RPMI7951 (cell line): ENCODE measurements at regions not wholly inside any gene's neighbourhood (a gene's known extent, or its start where the extent isn't known, plus 50 kb on each side); places are given as distances from the start of the nearest gene placed in this dataset.

Experiments
- DNase-seq: peaks from one replicate; pipeline ENCODE4 v3.0.0-alpha.2; 2012; ENCODE audit warnings: low read depth

DNA sequence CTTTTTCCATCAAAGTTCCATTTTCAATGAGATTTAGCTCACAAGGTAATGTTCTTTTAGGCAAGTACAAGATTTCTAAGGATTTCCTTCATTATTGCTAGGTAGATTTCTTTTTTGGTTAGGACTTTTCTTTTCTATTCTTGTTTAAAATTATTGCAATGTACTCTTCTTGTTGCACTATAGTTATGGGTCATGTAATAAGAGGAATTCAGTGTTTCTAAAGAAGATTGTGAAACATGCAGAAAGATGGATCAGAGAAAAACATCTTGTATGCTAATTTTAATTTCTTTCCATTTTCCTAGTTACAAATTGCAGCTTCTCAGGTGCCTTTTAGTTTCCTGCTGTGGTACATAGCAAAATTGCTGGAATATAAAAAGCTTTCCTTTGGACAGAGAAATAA is 56.1 kb downstream of the BTG1 start:
- DNase-seq, result no peak

DNA sequence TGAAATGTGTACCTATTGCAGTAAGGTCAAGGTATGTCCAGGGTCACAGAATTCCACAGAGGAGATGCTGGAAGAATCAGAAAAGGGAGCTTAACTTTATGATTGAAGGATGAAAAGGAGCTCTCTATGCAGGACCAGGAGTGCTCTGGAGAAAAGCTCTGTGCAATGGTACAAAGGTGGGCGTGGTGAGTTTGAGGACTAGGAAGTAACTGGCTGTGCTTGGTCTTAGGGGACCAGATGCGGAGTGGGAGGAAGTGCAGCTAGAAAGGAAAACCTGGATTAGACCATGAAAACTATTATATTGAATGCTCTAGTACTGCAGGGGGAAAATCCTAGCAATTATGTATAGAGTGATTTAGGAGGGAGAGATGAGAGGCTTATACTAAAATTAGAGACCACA is 56.8 kb downstream of the BTG1 start:
- DNase-seq, result no peak

DNA sequence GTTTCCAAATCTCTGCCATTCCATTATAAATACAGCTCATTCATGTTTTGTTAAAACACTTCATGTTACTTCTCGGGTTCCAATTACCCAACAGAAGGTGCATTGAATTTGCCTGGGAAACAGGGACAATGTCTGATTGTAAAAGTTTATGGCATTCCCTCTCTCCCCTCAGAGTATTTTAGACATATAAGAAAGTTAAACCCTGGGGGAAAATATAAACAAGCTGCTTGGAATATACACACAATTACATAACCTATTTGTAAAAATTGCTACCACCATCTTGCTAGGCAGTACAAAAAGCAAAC is 60.0 kb downstream of the BTG1 start:
- no peak for DNase-seq

DNA sequence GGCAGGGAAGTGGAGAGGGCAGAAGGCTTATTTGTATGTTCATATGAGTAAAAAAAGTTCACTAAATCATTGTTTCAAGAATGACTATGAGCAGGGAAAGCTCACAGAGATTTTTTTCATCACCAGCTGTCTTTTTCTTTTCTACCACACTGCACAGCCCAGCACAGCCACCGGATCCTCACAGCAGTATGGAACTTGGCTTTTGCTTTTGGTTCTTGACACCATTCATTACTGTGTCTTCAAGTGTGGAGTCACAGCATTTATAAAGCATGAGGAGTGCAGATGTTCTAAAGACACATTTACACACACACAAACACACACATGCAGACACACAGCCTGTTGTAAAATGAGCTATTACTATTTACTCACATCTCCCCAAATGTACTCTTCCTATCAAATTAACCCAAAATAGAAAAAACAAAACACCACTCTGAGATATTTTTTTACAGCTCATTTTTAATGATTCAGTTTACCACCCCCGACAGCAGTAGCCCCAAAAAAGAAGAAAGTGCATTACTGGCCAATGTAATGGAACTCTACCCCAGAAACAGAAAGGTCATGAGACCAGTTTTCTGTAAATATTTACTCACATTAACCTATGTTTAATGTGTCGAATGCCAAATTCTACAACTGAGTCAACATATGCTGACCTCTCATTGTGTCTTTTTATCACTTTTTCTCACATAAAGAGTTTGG is 60.5 kb downstream of the BTG1 start:
- peak; percentile 30 for DNase-seq

DNA sequence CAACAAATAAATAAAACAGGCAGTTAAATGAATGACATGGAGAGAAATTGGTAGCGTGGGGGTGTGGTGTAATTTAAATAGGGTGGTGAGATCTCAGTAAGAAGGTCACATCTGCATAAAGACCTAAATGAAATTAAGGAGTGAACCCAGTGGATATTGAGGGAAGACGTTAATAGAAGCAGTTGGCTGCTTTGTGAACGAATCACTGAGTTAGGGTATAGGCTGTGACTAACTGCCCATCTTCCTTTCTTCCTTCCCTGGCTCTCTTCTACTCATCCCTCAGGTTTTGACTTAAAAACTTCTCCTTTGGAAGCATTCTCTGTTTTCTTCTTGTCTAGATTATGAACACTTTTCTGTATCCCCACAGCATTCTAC is 64.7 kb downstream of the BTG1 start:
- DNase-seq, result no peak

DNA sequence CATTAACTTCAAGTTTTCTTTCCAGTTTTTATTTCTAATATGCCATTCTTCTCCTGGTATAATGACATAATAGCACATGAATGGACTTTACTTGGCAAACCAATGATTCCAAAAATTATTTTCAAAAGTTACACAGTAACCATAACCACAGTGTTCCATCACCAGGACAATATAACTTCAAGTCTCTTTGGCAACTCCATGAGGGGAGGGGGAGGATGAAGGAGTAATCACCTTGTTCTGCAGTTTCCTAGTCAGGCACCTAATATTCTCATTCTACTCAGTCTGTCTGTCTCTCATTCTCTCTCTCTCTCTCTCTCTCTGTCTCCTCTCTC is 66.6 kb downstream of the BTG1 start:
- no peak for DNase-seq

DNA sequence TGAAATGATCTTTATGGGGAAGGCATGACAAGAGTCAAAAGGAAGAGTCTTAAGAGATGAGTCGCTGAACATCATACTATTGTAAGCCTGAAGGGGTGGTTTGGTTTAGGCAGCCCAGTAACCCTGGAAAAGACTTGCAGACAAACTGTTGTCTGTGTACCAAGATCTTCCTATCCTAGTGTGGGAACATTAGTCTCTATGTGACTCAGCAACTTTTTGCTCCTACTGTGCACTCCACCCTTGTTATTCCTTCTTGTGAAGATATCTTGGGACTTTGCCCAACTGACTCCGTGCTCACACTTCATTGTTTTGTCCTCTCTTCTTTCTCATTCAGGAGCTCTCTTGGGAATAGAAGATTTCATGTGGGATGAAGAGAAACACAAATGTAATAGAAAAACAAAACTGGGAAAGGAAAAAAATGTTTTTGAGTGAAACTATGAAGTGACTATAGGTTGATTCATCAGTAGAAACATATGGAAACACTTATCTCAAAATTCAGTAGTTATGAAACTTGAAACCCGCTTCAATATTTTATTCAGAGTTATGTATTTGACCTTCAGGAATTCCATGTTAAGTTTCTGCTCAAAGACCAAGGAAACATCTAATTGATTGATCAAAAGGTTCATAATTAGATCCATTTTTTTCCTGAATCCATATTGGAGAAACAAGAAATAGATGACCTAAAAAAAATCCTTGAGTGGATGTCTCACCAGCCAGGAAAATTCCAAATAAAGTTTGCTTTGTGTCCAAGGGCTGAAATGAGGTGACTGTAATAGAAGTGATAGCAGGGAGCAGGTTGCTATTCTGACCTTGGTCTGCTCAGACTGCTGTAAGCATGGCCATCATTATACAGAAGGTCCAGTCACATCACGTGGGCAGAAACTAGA is 67.2 kb downstream of the BTG1 start:
- peak; percentile 87 for DNase-seq

DNA sequence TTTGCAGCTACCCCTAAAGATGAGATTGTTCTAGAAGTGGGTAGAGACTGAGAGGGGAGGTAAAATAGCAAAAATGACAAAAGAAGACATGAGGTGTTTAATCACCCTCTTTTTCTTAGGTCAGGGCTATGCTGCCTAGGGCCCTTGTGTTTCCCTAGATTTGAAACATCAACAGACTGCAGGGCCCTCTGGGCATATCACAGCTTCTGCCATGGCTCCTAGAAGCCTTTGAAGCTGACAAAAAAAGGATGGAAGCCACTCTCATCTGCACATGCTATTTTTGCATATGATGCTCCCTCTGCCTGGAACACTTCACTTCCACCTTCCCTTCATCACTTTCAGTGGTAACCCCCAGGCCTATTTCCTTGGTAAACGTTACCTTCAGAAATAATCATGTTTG is 68.1 kb downstream of the BTG1 start:
- no peak for DNase-seq

DNA sequence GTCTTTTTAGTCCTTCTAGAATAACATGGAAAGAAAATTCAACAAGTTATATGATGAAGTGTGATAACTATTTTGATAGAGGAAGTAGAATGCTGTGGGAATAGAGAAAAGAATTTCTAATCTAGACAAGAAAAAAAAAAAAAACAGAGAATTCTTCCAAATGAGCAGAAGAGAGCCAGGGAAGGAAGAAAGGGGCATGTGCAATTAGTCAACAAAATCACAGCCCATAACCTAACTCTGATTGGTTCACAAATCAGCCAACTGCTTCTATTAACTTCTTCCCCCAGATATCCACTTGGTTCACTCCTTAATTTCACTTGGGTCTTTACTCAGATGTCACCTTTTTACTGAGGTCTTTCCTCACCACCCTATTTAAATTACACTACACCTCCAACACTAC is 69.5 kb downstream of the BTG1 start:
- no peak for DNase-seq

DNA sequence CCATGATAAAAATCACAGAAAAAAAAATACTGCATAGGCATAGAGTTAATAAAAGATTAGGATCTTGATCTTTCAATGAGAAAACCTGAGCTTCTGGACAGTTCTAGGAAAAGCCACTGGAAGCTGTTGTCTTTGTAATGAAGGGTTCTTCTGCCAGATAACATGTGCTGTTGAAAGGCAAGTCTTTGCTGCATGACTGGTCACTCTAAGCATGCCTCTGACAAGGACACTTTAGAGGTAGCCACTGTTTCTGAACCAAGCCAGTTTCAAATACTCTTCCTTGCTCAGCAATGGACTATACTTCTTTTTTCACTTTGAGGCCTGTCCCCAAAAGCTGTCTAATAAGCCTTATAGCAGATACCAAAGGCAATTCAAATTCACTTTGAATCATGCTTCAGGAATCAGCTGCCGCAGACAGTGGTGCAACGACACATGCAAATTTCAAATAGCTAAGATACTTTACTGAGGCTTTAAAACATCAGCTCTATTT is 70.2 kb downstream of the BTG1 start:
- no peak for DNase-seq

DNA sequence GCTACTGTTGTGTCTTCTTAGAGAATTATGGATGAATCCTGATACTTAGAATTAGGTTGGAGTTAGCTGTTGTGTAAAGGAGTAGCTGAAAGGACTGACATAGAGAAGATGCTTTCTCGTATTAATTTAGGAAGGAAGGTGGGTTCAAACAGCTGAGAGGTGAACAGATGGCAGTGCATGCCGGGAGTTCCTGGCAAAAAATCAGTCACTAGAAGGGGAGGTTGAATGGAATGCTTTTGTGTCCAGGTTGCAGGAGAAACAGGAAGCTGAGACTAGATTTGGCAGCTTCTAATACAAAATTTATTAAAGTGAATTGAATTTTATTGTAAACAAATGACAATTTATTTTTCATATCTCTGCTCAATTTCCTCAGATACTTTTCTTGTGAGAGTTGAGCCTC is 70.8 kb downstream of the BTG1 start:
- no peak for DNase-seq

DNA sequence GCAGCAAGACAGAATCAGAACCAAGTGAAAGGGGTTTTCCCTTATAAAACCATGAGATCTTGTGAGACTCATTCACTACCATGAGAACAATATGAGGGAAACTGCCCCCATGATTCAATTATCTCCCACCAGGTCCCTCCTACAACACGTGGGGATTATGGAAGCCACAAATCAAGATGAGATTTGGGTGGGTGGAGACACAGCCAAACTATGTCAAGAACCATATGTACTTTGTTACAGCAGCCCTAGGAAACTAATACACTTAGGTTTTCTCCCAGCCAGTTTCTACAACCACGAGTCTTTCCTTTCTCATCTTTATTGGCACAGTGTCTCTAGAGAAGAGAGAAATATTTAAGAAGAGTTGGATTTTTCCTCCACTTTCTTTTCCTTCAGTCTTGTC is 72.6 kb downstream of the BTG1 start:
- no peak for DNase-seq

DNA sequence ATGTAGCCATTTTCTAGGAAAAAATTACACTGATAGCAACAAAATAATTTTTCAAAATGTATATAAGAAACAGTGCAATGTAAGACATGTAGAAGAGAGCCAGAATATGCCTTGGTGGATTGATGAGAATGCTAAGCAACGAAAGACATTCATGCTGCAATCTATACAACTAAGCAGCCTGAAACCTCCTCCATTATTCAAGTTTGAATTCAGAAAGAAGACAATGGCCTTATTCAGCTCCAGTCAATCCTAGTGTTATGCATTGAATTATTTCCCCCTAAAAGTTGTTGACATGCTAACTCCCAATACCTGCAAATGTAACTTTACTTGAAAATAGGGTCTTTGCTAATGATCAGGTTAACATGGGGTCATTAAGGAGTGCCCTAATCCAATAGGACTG is 73.5 kb downstream of the BTG1 start:
- no peak for DNase-seq

DNA sequence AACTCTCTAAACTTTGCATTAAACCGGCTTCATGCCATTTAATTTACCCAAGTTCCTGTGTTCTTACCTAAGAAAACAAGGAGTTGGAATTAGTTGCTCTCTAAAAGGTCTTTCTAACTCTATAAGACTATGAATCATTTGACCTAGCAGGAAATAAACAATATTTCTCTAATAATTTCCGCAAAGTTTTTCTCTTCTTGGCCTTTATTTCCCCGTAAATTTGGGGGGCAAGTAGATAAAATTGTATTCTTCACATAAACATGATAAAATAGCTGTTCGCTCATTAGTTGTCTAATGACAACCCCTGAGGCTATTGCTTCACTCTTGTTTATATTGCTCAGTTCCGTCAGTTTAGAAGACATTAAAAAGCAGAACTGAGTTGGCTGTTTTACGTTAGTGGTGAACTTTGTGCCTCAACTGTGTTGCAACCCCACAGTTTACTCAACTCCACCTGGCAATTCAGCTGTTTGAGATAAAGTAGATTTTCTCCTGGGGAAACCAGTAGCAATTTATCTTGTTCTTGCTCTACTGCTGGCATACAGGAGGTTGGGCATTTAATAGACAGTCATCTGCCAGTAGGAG is 74.7 kb downstream of the BTG1 start:
- no peak for DNase-seq

DNA sequence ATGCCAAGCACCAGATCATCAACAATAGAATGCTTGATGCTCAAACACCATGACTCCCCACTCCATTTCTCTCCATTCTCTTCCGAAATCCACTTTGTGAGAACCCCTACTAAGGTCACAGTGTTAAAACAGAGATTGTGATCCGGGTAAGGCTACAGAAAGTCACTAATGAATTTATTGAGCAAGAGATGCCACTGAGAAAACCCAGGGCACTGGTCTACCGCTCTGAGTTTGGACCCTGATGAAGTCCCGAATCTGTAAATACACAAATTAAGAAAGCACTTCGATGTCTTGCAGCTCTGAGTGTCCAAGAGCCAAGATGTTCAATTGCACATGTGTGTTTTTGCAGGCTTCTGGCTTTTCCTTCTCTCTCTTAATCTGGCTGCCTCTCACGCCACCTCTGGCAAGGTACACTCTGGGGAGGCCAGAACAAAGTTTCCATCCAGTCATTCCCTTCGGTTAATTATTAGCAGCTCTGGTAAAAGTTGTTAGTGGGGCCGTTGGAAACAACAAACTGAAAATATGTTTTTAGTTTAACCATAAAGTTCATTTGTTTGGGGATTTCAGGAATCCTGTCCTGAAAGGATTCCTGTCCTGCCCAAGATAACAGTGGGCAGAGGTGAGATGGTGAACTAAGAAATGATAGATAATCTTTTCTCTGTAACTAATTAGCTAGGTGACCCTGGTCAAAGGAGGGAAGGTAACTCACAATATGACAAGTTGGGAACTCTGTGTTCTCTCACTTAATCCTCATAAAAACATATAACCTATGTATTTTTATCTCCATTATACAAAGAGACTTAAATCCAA is 75.4 kb downstream of the BTG1 start:
- no peak for DNase-seq

DNA sequence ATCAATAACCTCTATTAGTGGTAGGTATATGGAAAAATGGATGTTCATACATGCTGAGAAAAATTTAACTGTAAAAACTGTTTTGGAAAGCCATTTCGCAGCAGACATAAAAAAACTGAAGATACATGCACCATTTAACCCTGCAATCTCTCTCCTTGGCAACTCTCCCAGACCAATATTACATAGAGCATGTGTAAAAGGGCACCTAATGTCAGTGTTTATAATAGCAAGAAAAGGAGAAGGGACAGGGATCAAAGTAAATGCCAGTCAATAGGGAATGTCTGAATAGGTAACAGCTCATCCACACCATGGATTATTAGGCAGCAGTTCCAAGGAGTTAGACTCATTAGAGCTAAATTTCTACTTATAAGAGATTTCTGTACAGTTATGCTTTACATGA is 77.2 kb downstream of the BTG1 start:
- no peak for DNase-seq

DNA sequence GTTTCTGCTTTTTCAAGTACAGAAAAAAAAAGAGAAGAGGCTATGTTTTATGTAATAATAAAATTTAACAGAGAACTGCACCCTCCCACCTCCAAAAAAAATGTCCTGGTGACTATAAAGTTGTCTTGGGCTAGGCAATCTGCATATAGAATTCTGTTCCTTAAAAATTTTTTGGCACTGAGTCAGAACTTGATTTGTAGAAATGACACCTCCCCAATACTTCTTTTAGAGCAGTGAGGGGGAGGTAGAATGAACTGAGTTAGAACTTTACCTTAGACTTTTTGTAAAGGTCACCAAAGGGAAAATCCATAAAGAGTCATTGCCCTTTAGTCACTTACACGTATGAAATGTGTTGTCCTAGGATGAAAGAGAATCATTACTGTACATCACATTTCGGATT is 80.0 kb downstream of the BTG1 start:
- DNase-seq, result no peak

DNA sequence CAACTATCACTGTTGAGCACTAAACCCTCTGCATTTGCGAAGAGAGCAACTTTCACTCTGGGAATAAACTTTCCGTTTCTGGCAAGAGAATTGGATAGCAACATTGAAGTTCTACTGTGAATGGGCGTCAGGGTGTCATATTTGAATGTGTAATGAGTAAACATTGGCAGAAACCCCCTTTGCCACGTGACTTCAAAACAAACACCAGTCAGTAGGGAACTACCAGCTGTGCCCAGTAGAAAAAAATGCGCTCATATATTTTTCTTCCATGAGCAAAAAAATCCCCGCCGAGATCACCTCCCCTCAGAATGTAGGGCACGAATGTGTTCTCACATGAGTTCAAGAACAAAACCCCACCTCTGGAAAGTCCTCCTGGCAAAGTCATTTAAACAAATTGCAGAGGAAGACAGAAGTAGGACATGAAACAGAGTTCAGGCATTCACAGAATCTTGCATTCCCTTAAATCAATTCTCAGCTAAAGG is 80.6 kb downstream of the BTG1 start:
- DNase-seq, result no peak

DNA sequence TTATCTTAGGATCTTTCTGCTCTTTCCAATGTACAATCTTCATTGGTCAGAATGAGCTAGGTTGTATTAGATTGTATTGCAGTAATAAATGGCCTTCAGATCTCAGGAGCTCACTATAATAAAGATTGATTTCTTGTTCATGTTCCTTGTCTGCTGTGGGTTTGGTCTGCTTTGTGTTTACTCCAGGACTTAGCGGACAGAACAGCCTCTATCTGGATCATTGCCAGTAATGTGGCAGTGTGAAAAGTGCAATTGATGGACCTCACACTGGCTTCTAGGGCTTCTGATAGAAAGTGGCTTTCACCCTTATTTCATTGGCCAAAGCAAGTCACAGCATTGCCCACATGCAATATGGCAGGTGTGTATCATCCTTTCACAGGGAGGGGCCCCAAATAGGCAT is 81.2 kb downstream of the BTG1 start:
- no peak for DNase-seq

DNA sequence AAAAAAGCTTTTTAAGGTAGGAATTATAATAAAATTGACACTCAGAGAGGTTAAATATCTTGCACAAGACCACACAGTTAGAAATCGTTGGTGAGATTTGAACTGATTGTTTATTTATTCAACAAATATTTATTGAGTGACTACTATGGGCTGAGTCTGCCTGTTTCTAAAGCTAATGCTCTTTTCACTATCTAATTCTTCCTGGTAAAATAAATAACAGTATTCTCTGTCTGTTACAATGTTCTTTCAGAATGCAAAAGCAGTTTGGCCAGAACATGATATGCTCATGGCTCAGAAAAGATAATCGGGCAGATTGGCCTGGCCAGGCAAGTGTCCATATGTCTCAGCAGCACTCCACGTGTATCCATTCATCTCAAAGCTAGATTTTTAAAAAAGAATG is 82.0 kb downstream of the BTG1 start:
- no peak for DNase-seq

DNA sequence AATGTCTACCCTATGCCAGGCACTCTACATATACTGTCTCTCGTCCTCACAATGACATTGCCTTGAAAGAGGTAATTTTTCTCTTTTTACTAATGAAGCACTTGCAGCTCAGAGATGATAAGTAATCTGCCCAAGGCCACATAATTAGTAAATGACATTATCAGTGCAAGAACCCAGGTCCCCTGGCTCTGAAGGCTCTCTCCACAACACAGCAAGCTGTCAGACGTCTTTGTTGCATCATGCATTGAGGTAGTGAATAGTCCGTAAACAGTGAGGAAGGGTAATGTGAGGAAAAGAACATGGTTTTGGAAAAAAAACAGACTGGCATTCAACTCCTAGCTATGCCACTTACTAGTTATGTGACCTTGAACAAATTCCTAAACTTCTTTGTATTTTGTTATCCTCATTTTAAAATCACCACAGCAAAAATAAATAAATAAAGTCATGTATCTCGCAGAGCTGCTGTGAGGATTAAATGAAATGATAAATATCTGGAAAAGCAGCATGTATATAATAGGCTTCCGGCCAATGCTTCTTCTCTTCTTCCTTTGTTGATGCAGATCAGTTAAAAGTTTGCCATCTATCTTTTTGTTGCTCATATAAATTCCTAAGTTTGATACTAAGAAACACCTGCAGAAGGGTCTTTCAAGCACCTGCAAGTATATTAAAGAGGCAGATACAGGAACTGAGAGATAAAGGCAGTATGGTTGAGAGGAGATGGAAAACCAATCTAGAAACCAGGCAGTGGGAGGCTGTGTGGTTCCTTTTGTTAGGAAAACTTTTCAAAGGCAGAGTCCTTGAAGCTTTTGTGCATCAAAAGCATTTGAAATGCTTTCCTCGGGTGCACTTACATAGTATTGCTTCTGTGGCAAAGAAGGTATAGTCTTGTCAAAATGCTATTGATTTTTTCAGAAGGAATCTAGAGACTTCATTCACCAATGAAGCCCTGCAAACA is 82.8 kb downstream of the BTG1 start:
- DNase-seq, result no peak
